A673 (cell line): ENCODE measurements at regions not wholly inside any gene's neighbourhood (a gene's known extent, or its start where the extent isn't known, plus 50 kb on each side); places are given as distances from the start of the nearest gene placed in this dataset.

Source experiments
- CTCF ChIP-seq: fragments of 300-800, 200-600 bp; sonication (generic); conservative IDR thresholded peaks from 2 replicates; pipeline ENCODE4 v1.5.1; 2017; ENCODE audit warnings: low read depth, mild to moderate bottlenecking, antibody characterized with exemption, low read length, moderate library complexity, mixed read lengths
- EZH2 ChIP-seq: fragments of 200-600 bp; sonication (generic); IDR thresholded peaks from 2 replicates; pipeline ENCODE4 v1.6.1; 2017; ENCODE audit warnings: borderline replicate concordance, low read depth, mild to moderate bottlenecking, mixed read lengths, antibody characterized with exemption, low read length; ENCODE audit not compliant: poor library complexity, severe bottlenecking

GRCh38 chr1:191240925-191241324, 763.3 kb upstream of the BRINP3 start:
- no peak for TF ChIP-seq CTCF
- no peak for TF ChIP-seq EZH2
